HG02588 (cell line): ENCODE measurements at regions not wholly inside any gene's neighbourhood (a gene's known extent, or its start where the extent isn't known, plus 50 kb on each side); places are given as distances from the start of the nearest gene placed in this dataset.

Experiments used
- ATAC-seq: cut with Tn5 transposase; IDR thresholded peaks from one replicate; pipeline ENCODE4 v1.9.1; 2021; ENCODE audit warnings: mild to moderate bottlenecking, moderate library complexity; ENCODE audit not compliant: unreplicated experiment

DNA sequence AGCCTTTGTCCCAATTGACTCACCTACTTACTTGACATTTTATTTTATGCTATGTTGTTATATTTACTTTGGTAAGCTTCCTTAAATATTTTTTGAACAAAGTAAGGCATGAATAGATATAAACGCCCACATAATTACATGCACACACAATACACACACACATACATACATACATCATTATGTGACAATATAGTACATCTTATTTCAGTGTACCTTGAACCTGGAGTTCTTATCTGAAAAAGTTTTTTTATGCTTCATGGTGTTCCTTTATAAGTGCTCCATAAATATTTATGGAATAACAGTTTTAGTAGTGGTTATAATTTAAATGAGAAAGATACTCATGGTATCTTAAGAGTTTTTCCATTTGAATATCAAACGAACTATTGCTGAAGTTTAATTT is 102.8 kb upstream of the MTPN start:
- ATAC-seq = no peak

DNA sequence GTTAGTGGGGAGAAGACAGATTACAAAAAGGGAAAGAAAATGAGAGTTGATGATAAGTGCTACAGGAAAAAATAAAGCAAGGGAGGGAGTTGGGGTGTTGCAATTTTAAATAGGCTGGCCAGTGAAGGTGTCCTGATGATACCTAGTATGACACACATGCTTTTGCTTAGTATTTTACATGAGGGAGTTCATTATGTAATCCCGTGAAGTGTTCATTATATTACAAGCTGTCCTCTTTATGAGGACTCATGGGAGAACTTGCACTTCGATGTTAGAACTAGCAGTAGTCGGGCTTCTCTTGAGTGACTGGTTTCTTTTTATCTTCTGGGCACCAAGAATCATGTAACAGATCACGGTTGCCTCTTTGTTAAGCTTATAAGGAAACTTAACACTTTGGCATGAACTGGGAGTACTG is 102.3 kb upstream of the MTPN start:
- ATAC-seq = no peak

DNA sequence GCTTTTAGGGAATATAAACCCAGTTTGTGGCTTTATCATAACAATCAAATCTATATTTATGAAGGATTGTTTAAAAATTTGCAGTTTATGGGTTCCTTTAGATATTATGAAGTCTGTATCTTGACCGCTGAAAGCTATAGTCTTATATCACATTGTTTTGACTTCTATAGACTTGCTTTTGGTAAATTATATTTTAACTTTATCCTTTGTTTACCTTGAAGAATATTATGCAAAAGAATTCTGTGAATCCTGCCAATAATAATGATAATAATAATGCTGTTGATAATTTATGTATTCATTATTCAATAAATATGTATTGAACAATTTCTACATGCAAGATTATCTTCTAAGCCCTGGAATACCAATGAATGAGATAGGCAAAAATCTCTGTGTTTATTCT is 101.9 kb upstream of the MTPN start:
- no peak for ATAC-seq

DNA sequence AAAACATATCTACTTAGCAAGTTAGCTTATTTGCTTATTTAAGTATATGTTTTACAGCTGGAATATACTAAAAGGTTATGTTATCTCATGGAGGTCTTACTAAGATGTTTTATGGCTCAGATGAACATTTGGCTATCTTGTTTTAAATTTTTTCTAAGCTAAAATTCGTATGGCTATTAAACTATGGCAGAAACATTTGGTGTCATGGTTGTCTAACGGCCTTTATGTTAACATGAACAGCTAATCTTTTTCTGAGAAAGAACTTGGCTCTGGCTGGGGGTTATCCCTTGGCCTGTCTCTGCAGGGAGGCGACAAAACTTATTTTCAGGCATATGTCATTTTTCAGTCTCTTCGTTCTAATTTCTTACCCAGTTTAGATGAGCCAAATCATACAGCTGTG is 101.5 kb upstream of the MTPN start:
- no peak for ATAC-seq

DNA sequence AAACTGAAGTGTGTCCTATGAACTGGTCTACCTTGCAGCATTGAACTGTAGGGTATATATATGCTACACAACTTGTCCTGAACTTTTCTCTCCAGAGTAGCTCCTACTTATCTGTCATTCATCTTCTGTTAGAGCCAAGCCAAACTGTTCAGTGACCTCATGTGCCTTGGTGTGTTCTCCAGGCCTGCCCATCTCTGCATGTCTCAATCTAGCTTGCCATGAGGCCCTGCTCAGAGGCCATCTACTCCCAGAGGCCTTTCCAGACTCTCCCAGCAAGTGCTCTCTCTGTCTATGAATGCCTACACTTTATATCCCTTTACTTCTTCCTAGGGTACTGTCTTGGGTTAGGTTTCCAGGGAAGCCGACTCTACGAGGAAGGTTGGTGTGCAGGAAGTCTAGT is 99.8 kb upstream of the MTPN start:
- ATAC-seq = no peak

DNA sequence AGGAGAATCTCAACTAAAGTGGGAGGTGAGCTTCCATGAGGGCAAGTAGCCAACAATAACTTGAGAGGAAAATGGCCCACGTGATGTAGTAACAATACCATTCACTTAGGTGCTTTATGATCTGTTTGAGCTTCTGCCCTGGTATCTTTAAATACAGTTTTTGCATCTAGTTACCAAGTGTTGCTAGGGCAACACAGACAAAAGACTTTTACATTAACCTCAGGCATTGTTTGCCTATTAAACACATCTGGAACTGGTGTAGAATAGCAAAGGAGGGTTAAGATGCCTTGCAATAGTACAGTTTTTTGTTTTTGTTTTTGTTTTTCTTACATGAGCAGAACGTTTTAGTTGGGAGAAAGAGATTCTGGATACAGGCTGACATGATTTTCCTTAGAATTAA is 97.7 kb upstream of the MTPN start:
- ATAC-seq = no peak

DNA sequence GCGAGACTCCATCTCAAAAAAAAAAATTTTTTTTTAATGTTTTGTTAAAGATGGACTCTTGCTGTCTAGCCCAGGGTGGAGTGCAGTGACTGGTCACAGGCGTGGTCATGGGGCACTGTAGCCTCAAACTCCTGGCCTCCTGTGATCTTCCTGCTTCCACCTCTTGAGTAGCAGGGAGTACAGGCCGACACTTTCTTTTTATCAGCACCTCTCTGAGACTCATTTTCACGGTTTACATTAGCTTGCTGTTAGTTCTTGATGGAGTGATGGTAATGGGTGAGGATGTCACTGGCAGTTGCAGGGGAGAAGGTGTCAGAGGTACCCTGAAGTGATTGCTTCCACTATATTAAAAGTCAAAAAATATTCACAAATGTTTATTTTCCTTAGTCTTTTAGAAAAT is 95.3 kb upstream of the MTPN start:
- no peak for ATAC-seq

DNA sequence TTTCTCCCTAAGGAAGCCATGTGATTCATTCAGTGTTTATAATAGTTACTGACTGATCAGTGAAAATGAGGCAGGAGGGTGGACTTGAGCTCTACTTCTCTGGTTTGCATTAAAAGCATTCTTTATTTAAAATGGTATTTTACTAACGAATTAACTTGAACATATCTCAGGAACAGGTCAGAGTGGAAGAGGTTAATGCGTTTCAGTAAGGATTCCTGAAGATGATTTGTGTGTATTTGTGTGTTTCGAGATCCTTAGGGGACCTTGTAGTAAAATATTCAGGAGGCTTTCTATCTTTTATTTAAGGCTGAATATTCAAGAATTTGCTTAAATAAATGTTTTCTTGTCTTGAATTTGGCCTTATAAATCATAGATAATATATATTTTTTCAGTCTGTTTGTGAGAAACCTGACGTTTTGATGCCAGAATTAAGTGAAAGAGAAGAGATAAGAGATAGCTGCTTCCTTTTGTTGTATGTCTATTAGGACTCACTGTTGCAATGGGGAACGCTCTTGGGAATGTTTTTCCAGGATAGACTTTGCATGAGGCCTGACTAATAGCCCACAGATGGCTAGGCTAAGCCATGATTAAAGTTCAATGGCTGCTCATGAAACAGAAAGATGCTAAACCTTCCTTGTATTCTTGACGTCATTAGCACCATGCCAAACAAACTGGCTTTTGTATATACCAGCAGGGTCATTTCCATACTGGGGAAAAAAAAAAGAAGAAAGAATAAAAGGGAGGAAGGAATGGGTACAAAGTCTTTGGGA is 93.8 kb upstream of the MTPN start:
- no peak for ATAC-seq

DNA sequence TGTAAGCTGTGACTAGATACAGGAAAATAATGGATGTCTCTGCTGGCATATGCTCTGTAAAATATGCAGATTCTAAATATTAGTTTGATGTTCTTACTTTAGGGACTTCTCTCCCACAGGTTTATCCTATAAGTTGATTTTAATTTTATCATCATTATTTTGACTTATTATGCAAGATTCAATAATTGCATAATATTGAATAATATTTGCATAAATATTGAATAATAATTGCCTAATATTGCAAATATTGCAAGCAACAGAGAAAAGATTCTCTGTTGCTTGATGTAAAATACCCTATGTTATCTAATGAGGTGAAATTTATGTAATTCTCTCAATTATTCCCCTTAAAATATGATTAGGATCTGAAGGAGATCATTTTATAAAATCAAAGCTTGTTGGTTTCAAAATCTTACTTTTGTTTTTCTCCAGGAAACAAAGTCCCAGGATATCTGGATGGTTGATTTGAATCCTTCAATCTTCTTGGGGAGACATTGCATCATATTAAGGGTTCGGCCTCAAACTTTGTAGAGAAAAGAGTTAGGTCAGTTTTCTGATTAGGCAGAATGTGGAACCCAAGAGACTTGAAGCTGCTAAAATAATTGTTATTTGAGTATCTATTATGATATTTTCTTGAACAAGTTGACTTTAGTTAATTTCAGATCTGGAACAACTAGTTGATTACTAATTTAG is 92.8 kb upstream of the MTPN start:
- no peak for ATAC-seq

DNA sequence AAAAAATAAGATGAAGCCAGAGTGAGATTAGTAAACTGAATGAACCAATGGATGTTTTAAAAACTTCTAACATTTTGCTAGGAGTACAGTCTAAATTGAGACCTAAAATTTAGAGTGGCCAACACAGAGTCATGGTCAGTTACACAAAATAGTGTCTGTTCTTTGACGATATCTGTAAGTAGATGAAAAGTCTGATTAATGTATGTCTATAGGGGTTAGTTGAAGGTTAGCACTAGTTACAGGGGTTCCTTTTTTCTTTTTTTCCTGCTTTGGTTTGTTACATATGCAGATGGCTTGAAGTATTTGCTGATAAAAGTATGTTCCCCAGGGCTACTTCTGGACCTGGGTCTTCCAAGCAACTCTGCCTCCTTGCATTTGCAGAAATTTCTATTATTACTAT is 90.1 kb upstream of the MTPN start:
- no peak for ATAC-seq

DNA sequence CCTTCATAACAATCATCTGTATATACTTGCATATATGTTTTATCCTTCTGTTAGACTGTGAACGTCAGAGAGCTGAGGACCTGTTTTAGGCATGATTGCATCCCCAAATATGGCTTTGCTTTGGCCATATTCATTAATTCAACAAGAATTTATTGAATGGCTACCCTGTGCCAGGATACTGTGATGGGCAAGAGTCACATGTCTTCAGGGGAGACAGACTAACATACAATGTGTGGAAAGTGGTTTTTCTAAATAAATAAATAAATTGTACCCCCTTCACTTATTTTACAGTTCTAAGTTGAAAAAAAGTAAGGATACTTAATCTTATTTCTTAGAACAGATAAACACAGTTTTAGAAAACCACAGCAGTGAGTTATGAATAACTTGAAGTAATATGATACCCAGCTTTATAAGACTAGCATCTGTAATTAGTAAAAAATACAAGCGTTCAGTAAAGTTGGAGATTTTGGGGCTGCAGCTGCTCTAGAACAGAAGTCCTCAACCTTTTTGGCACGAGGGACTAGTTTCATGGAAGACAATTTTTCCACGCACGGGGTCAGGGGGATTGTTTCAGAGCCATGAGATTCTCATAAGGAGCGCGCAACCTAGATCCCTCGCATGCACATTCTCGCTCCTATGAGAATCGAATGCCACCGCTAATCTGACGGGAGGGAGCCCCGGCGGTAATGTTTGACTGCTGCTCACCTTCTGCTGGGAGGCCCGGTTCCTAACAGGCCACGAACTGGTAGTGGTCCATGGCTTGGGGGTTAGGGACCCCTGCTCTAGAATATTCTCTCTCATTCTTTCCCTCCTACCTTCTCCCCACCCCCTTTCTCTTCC is 89.4 kb upstream of the MTPN start:
- ATAC-seq = no peak

DNA sequence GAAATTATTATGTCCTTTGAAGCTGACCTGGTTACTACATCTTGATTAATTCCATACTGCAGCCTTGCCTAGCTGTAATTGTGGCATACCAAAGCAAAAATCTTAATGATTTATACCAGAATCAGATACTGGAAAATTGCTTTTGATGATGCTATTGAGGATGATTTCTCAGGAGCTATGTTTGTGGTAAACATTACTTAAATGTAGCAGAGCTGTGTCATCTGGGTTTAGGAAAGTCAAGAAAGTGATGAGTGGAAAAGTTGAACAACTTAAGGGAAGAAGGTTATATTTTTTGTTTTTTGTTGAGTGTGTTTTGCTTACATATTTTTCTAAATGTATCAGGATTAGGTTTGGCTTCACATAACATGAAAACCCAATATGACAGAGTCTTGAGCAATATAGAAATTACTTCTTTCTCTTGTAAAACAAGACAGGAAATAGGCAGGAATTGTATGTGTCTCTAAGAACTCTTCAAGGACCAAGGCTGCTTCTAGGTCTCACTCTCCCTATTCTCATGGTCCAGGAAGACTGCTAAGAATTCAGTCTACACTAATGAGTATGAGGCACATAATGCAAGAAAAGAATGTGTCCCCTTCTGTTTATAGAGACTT is 87.6 kb upstream of the MTPN start:
- ATAC-seq = no peak

DNA sequence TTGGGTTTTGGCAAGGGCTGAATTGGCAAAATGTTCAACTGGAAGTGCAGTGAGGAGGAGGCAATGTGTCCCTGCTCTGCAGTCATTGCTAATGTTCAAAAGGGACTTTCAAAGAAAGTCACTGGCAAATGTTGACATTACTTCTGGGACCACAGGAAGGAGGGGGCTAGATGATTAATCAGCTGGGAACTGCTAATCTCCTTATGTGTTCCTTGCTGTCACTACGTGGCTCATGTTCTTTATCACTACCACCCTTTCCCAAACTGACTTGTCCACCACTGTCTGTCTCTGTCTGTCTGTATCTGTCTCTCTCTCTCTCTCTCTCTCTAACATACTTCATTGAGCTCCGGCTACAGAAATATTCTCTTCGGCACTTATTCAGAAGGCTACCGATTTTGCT is 86.9 kb upstream of the MTPN start:
- no peak for ATAC-seq

DNA sequence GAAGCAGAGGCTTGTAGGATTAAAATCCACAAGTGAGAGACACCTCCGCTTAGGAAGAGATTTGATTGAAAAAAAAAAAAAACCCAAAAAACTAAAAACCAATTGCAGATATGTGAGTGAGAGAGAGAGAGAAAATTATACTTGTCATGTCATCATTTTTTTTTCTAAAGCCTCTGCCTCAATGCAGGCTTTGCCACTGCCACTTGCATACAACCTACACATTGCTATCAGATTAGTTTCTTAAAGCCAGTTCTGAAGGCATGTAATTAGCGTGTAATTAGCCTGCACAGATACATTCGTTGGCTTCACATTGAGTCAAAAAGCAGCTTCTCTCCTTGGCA is 86.1 kb upstream of the MTPN start:
- ATAC-seq = no peak

DNA sequence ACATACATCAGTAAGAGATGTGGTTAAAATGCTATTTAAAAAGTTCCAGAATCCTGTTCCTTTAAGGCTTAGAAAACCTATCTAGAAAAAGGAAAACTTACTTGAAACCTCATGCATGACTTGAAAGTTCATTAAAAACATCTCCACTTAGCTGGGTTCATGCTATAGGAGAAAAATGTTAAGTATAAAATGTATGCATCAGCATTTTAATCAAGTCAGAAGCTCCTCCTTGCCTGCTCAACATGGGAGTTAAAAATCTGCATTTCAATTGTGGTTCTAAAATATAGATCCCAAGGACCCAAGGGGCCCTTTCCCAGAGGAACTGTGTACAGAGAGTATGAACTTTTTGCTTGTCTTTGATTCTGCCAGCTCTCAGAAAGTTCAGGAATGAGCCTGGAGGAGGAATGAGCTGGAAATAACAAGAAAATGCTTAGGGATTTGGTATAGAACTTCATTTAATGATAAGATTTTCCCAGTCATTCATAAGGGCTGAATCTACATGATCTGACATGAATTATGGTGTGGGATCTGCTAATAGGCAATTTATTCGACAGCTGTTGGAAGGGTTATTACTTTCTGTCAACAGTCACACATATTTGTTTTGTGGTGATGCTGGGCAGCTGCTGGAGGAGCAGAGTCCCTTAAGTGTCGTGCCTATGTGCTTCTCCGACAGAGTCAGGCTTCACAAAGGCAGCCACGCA is 85.6 kb upstream of the MTPN start:
- ATAC-seq = no peak

DNA sequence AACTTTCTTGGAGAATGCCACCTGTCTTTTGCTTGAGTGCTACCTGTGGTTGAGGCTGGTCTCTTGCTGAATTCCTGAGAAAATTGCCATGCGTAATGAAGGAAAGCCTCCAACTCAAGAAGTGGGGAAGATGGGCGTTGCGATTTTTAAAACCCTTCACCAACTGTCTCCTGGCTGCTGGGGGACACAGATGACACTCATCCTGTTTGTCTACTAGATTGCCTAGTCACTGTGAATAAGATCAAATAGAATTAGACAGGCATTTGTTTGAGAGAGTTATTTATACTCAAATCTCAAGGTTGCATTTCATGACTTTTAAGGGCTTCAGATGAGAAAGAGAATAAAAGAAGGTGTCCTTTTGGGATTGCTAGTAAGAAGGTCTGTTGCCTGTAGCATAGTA is 84.3 kb upstream of the MTPN start:
- ATAC-seq = no peak

DNA sequence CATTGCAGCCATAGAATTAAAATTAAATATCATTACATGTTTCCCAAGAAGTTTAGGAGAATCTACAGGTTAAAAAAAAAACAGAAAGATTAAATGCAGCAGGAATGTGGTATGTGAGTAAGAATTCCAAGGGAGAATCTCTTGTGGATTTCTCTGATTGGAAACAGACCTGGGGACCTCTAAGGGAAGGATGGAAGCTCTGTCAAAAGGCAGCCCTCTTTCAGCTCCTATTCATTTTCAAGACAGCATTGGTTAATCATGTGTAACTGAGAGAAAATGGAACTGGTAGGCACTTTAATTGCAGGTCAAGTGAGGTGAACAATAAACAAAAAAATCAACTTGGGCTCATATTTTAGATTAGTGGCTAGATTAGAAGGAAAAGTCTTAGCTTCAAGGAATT is 81.4 kb upstream of the MTPN start:
- ATAC-seq = no peak

DNA sequence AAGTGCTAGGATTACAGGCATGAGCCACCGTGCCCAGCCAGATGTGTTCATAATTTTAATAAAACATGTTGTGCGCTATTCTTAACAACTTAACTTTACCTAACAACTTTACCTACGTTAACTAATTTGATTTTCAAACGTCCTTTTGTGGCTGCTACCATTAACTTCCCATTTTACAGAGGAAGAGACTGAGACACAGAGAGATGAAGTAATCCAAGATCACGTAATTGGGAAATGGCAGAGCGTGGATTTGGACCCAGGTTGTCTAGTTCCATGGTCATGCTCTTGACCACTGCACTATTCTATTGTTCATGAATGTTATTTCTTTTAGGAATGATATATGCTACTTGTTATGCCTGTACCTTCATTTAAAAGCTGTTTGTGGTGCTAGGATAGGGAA is 80.3 kb upstream of the MTPN start:
- ATAC-seq = no peak

DNA sequence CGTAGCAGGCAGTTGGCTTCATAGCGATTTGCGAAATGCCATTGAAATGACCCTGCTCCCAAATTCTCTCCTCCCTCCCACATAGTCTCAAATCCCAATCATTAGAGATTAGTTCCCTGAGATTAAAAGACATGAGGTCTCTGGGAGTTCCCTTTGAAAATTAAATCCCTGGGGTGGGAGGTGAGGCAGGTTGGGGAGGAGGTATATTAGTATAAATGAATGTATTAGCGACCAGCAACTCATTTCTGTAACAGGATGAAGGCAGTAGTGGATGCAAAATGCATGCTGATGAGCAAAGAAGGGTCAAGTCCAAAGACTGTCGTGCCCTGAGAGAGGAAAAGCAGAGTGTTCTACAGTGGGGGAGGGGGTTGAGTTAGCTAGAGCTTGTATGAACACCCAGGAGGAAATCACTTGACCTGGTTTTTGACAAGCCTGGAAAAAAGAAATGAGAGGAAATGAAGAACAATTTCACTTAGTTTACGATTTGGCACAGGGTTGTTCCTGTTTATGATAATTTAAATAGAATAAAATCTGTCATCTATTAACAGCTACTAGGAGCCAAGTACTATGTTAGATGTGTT is 79.6 kb upstream of the MTPN start:
- no peak for ATAC-seq

DNA sequence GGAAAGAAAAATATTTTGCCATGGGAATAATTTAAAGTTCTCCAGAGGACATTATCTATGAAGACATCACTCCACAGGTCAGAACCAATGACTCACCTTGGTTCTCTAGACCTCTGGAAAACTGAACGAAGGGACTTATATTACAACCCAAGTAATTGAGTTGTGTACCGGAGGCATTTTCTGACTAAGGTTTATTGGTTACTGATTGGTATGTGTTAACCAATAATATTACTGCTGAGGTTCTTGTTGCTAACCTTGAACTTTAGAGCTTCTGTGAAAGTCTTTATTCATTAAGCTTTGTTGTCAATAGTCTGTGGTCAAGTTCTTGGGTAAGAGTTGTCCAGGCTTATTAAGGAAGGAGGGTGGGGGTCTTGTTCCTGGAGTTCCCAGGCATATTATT is 78.1 kb upstream of the MTPN start:
- no peak for ATAC-seq
